Effector memory CD4-positive, alpha-beta T cell (primary cell): ENCODE measurements at regions not wholly inside any gene's neighbourhood (a gene's known extent, or its start where the extent isn't known, plus 50 kb on each side); places are given as distances from the start of the nearest gene placed in this dataset.

Experiments
- DNase-seq, 3 donors: peaks; one replicate each; pipeline ENCODE4 v3.0.0-alpha.2; 2020
- H3K27ac ChIP-seq: 2 replicates; pipeline ENCODE4 v1.7.0; 2013; ENCODE audit warnings: mild to moderate bottlenecking, low read length, moderate library complexity; ENCODE audit not compliant: insufficient read depth, poor library complexity, severe bottlenecking
- H3K27me3 ChIP-seq: replicated peaks from 2 replicates; pipeline ENCODE4 v1.7.0; 2013; ENCODE audit warnings: mild to moderate bottlenecking, low read length; ENCODE audit not compliant: insufficient read depth, control insufficient read depth, poor library complexity, severe bottlenecking
- H3K36me3 ChIP-seq: 2 replicates; pipeline ENCODE4 v1.7.0; 2013; ENCODE audit warnings: mild to moderate bottlenecking, low read length, moderate library complexity; ENCODE audit not compliant: control insufficient read depth, insufficient read depth
- H3K4me1 ChIP-seq: 2 replicates; pipeline ENCODE4 v1.7.0; 2013; ENCODE audit warnings: low read length, mild to moderate bottlenecking; ENCODE audit not compliant: control insufficient read depth, insufficient read depth, poor library complexity, severe bottlenecking
- H3K4me3 ChIP-seq: 2 replicates; pipeline ENCODE4 v1.7.0; 2013; ENCODE audit warnings: low read length, low read depth, mild to moderate bottlenecking; ENCODE audit not compliant: insufficient read depth, poor library complexity, severe bottlenecking
- H3K9me3 ChIP-seq: 2 replicates; pipeline ENCODE4 v1.7.0; 2013; ENCODE audit warnings: mild to moderate bottlenecking, low read length, moderate library complexity; ENCODE audit not compliant: control insufficient read depth

DNA sequence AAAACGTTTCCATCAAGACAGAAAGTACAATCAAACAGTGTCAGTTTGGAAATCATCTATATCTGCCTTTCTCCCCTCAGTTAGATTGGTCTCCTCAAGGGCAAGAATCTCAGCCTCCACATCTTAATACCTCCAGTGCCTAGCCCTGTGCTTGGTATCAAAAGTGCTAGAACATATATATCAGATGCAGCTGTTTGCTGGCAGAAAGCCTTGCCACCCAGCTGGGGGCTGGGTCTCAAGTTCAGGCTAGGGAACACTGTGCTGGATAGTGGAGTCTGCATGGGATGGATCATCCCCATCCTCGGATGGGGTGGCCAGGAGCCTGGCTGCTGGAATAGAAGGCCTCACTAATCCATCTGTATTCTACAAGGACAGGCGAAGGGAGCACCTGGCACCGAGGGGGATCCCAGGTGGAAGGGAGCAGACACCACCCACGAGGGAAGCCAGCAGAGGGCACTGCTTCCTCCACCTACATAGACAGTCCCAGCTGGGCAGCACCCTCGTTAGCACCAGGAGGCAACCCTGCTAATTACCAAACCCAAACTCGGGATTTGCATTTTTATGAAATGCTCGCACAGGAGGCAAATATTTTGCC is 602.2 kb downstream of the BUD13 start:
- Histone ChIP-seq H3K9me3 (no peaks in the 10 kb centered on the region), H3K27ac (no peak overlapping the region), H3K36me3 (no peaks in the 10 kb centered on the region), H3K4me3 (no peak overlapping the region), H3K4me1 (no peaks in the 10 kb centered on the region), H3K27me3 (no peaks in the 10 kb centered on the region)
- no peak for DNase-seq

DNA sequence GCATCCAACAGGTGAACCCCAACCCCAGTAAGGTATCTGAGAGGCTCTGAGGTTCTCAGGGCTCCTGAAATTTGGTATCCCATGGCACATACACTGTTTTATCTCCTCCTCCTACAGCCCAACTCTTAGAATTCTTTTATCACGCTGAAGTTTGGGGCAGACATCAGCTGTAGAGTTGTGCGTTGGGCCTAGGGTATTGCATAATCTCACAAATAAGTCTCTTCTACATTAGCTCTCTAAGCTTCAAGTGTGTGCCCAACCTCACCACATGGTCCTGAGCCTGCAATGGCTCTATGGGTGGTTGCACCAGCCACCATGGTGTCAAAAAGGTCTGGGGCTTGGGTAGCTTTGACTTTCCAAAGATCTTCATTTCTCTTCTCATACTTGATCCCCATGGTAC is 603.0 kb downstream of the BUD13 start:
- Histone ChIP-seq H3K27me3 (no peaks in the 10 kb centered on the region), H3K36me3 (no peaks in the 10 kb centered on the region), H3K9me3 (no peaks in the 10 kb centered on the region), H3K4me1 (no peaks in the 10 kb centered on the region), H3K4me3 (no peak overlapping the region), H3K27ac (no peak overlapping the region)
- no peak for DNase-seq

DNA sequence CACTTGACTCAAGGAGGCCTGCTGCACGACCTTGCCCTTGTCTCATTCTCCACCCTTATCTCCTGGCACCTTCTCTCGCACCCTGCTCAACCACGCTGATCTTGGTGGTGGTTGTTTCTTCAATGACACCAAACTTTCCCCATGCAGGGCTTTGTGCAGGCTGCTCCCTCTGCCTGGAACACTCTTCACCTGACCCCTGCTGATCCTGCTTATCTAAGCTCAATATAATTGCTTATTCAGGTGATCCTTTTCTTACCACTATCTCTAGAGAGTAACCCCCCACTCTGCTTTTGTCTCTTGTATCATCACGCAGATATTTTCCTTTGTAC is 604.4 kb downstream of the BUD13 start:
- no peak overlapping the region for H3K4me3 ChIP-seq
- H3K27me3 ChIP-seq, result no peaks in the 10 kb centered on the region
- no peaks in the 10 kb centered on the region for H3K9me3 ChIP-seq
- no peaks in the 10 kb centered on the region for H3K4me1 ChIP-seq
- no peak for DNase-seq
- H3K36me3 ChIP-seq, result no peaks in the 10 kb centered on the region
- H3K27ac ChIP-seq, result no peak overlapping the region

DNA sequence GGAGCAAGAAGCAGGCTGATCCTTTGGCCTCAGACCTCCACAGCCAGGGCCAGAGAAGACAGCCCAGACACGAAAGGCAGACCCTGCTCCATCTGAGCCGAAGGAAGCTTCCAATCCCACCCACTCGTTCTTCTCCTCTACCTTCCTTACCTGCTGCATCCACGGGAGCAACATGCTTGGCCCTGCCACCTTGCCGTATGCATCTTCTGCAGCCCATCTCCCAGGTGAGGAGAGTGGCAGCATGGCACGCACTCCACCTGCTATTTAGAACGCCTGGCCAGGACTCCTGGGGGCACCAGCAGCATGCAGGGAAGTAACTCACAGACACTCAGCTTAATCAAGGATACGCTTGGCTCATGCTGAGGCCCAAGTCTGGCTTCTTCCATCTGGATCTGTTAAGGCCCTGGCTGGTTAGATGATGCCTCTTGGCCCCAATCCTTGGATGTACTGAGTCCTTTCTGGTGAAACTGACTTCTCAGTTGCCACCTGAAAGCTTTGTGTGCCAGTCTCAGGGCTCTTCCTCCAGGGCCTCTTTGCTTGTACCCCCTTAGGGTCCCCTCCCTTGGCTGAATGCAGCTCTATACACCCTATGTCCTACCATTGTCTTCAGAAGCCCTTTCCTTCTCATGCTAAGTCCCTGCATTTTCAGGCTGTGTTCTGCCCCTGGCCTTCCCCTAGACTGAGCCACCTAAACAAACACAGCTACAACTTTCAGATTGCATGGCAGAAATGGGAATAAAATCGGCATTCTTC is 604.9 kb downstream of the BUD13 start:
- no peak for DNase-seq
- no peaks in the 10 kb centered on the region for H3K27me3 ChIP-seq
- no peak overlapping the region for H3K4me3 ChIP-seq
- H3K36me3 ChIP-seq, result no peaks in the 10 kb centered on the region
- no peaks in the 10 kb centered on the region for H3K4me1 ChIP-seq
- no peak overlapping the region for H3K27ac ChIP-seq
- no peaks in the 10 kb centered on the region for H3K9me3 ChIP-seq

DNA sequence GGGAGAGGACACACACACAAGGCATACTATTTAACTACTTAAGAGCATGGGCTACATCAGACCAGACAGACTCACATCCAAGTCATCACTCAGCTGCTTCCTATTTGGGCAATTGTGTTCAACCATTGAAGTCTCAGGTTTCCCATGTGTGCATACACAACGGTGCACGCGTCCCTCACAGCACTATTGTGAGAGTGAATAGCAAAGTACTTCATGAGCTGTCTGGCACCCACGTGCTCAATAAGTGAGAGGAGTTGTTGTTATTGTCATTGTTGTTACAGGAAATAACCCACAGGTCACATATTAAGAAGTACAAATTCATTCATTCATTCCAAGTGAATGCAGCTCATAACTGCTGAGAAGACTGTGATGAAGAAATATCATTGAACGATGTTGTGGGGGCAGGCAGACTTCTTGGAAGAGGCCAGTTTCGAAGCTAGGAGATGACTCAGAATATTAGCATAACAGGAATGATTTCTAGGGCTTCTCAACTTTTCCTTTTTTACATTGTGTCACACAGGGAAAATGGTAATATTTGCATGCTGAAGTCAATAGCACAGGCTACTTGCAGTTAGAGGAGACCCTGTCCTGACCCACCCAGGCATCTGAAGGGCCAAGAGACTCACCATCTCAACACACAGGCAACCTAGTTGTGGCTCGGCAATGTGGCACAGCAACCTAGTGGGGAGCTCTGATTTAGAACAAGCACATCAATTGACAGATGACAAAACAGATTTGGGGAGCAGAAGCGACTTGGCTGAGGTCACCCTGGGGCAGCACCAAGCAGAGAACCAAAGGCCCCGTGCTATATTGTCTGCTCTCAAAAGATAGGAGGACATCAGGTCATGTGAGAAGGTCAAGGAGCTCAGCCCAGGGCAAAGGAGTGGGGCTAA is 606.0 kb downstream of the BUD13 start:
- H3K4me1 ChIP-seq, result no peaks in the 10 kb centered on the region
- DNase-seq, result no peak

DNA sequence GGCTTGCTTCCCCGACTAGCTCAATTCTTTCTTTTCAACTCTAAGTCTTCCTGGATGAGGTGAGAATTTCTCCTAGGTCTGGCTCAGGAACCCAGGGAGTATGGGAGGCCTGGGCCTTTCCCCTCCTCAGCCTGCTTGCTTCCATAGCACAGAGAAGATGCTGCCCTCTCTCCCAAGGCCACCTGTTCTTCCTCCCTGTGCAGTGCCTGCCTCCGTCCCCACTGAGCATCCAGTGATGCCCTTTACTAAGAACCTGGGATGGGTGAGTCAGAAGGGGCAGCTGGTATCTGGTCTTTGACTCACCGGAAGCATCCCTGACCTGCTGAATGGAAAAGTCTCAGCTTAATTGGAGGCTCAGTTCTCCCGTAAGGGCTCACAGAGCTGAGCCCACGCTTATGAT is 607.9 kb downstream of the BUD13 start:
- Histone ChIP-seq H3K36me3 (no peaks in the 10 kb centered on the region), H3K4me3 (no peak overlapping the region), H3K9me3 (no peaks in the 10 kb centered on the region), H3K27ac (no peak overlapping the region), H3K4me1 (no peaks in the 10 kb centered on the region), H3K27me3 (no peaks in the 10 kb centered on the region)
- no peak for DNase-seq

More for the DNA sequence above, 606.0 kb downstream of the BUD13 start:
- Histone ChIP-seq H3K27me3 (no peaks in the 10 kb centered on the region), H3K9me3 (no peaks in the 10 kb centered on the region), H3K27ac (no peak overlapping the region), H3K4me3 (no peak overlapping the region), H3K36me3 (no peaks in the 10 kb centered on the region)

DNA sequence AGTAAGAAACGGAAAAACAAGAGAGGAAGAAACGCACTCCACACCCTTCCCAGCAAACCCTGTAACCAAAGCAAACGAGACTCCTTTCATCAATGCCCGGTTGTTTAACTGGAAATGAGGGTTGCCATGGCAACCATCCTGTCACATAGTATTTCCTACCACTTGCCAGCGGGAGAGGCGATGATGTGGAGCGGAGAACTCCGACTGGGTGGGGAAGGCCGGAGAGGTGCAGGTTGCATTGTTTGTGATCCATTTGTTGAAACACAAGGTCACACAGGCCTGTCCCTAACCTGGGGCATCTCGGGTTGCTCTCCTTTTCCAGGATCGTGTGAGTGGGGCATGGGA is 609.9 kb downstream of the BUD13 start:
- Histone ChIP-seq H3K36me3 (no peaks in the 10 kb centered on the region), H3K27me3 (no peaks in the 10 kb centered on the region), H3K4me1 (no peaks in the 10 kb centered on the region), H3K9me3 (no peaks in the 10 kb centered on the region), H3K4me3 (no peak overlapping the region), H3K27ac (no peak overlapping the region)
- DNase-seq, result no peak

DNA sequence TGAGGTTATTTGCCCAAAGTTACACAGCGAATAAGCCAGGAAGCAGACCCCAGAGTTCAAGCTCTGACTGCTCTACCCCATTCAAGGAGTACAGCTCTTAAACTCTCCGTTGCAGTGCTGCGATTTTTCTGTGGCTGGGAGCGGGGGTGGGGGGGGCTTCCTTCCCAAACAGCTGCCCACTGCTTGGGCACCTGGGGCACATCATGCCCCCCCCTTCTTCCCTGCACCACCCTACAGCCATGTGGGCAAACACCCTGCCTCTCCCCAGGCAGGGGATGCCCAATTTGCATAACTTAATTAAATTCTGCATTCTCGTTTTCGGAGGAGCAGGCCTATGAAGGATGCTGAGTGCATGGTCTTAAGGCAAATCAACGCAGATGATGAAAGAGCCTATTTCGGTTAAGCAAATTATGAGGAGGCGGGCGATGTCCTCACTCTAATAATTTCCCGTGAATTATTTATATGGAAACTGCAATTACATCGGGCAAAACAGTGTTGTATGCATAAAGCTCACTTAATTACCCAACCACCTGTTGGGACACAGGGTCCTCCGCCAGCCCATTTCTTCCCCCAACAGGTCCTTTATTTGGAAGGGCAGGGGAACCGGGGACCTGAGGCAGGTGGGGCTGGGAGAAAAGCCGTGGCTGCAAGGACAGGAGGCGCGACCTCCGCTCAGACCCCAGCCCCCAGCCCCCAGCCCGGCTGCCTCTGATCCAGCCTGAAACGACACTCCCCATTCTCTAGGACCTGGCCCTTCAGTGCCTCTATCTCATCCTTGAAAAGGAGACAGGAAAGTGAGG is 610.5 kb downstream of the BUD13 start:
- no peaks in the 10 kb centered on the region for H3K9me3 ChIP-seq
- DNase-seq, result no peak
- no peaks in the 10 kb centered on the region for H3K36me3 ChIP-seq
- H3K4me3 ChIP-seq, result no peak overlapping the region
- no peaks in the 10 kb centered on the region for H3K4me1 ChIP-seq
- H3K27ac ChIP-seq, result no peak overlapping the region
- no peaks in the 10 kb centered on the region for H3K27me3 ChIP-seq

DNA sequence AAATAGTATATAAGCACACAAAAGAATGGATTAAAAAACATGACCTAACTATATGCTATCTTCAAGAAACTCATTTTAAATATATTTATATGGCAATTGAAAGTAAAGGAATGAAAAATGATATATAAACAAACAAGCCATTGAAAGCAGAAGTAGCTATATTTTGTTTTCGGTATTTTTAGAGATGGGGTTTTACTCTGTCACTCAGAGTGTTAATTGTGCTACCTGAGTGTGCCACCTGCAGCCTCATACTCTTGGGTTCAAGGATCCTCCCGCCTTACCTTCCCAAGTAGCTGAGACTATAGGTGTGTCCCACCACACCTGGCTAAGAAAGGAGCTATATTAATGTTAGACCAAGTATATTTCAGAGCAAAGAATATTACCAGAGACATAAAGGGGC is 624.1 kb downstream of the BUD13 start:
- H3K4me1 ChIP-seq, result no peaks in the 10 kb centered on the region
- no peaks in the 10 kb centered on the region for H3K27me3 ChIP-seq
- no peaks in the 10 kb centered on the region for H3K9me3 ChIP-seq
- no peak overlapping the region for H3K4me3 ChIP-seq
- H3K27ac ChIP-seq, result no peak overlapping the region
- DNase-seq, result no peak
- H3K36me3 ChIP-seq, result no peaks in the 10 kb centered on the region
